ENCODE measurements at regions not wholly inside any gene's neighbourhood (a gene's known extent, or its start where the extent isn't known, plus 50 kb on each side); places are given as distances from the start of the nearest gene placed in this dataset.

DNA sequence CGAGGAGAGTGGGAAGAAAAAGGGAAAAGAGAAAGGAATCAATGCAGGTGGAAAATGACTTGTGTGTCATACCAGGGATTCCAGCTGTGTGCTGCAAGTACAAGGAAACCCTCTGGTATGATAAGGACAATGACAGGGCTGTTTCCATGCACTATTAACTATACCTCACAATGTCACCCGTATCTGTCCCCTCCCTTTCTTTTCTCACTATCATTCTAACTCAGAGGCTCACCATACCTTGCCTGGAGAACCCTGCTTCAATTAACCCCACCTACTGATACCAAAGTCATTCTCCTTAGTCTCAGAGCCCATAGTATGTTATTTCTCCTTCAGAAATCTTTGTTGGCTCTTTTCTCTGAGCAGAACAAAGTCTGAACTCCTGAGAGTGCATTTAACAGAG is 236.2 kb upstream of the NREP start:
- H3K27me3 Mint-ChIP-seq (ENCODE audit: low read depth): no peaks in the 10 kb centered on the region
- peaks cover 7% of the 10 kb centered on the region for H3K9me3 Mint-ChIP-seq
- no peak for DNase-seq (ENCODE audit: low read depth, low spot score)
- H3K4me3 Mint-ChIP-seq: no peak overlapping the region
- no peaks in the 10 kb centered on the region for H3K4me1 Mint-ChIP-seq
- H3K27ac Mint-ChIP-seq (ENCODE audit: unreplicated experiment): no peak overlapping the region
- TF ChIP-seq CTCF (conservative IDR thresholded peaks at IDR 0.05): no peak
- H3K36me3 Mint-ChIP-seq (ENCODE audit: low read depth): peaks cover 4% of the 10 kb centered on the region

DNA sequence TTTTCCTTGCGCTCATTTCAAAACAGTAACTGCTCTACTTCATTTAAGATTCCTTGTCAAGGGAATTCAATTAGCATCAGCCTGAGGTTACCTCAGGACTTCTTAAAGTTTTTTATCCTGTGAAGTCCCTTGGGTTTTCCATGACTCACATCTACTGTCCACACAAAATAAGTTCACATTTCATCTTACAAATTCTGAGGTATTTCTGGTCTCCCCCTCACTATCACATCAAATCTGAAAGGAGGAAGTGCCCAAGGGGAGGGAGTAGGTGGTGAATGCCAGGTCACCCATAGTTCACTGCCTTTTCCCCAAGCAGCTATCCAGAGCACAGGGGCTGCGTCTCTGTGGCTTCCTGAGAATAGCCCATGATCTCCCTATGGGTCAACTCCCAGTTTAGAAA is 227.1 kb upstream of the NREP start:
- H3K4me1 Mint-ChIP-seq: no peaks in the 10 kb centered on the region
- H3K9me3 Mint-ChIP-seq: peaks cover 2% of the 10 kb centered on the region
- no peak for DNase-seq (ENCODE audit: low read depth, low spot score)
- TF ChIP-seq CTCF (conservative IDR thresholded peaks at IDR 0.05): no peak
- H3K4me3 Mint-ChIP-seq: no peak overlapping the region
- H3K36me3 Mint-ChIP-seq (ENCODE audit: low read depth): peaks cover 2% of the 10 kb centered on the region
- H3K27me3 Mint-ChIP-seq (ENCODE audit: low read depth): no peaks in the 10 kb centered on the region
- H3K27ac Mint-ChIP-seq (ENCODE audit: unreplicated experiment): no peak overlapping the region

DNA sequence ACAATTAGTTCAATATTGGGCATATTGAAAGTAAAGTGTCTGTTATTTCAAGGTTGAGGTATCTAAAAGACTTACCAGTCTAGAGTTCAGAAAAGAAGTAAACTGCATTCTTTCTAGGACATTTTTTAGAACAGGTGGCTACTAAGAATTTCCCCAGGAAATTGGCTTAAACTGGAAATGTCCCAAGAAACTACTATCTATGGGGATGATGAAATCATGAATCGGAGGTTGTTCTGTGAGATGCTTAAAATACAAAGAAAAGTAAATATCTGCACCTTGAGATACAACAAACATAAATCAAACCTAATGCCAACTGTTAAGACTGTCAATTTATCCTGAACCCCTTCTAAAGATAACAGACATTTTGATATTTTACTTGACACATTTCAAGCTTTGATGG is 226.5 kb upstream of the NREP start:
- Mint-ChIP-seq H3K36me3 (ENCODE audit: low read depth) (peaks cover 2% of the 10 kb centered on the region), H3K27me3 (ENCODE audit: low read depth) (no peaks in the 10 kb centered on the region), H3K27ac (ENCODE audit: unreplicated experiment) (no peak overlapping the region), H3K9me3 (peaks cover 2% of the 10 kb centered on the region), H3K4me1 (no peaks in the 10 kb centered on the region), H3K4me3 (no peak overlapping the region)
- no peak for TF ChIP-seq CTCF (conservative IDR thresholded peaks at IDR 0.05)
- no peak for DNase-seq (ENCODE audit: low read depth, low spot score)

DNA sequence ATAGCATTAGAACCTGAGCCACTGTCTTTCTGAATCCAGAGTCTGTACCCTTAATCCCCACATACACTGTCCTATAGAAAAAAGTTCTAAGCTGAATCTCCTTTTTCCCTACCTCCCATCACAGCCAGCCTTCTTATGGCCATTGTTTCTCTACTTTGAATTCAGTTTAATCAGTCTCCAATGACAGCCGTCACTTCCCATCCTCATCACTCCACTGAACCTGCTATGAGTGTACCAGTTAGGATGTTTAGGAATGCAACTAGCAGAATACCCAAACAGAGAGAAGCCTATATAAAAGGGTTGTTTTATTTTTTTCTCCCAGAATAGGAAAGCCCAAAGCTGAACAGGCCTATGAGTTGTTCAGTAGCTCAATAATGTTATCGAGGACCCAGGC is 220.4 kb upstream of the NREP start:
- TF ChIP-seq CTCF (conservative IDR thresholded peaks at IDR 0.05): no peak
- no peaks in the 10 kb centered on the region for H3K4me1 Mint-ChIP-seq
- no peak overlapping the region for H3K27ac Mint-ChIP-seq (ENCODE audit: unreplicated experiment)
- no peaks in the 10 kb centered on the region for H3K27me3 Mint-ChIP-seq (ENCODE audit: low read depth)
- no peaks in the 10 kb centered on the region for H3K9me3 Mint-ChIP-seq
- no peak for DNase-seq (ENCODE audit: low read depth, low spot score)
- H3K4me3 Mint-ChIP-seq: no peak overlapping the region
- no peaks in the 10 kb centered on the region for H3K36me3 Mint-ChIP-seq (ENCODE audit: low read depth)

DNA sequence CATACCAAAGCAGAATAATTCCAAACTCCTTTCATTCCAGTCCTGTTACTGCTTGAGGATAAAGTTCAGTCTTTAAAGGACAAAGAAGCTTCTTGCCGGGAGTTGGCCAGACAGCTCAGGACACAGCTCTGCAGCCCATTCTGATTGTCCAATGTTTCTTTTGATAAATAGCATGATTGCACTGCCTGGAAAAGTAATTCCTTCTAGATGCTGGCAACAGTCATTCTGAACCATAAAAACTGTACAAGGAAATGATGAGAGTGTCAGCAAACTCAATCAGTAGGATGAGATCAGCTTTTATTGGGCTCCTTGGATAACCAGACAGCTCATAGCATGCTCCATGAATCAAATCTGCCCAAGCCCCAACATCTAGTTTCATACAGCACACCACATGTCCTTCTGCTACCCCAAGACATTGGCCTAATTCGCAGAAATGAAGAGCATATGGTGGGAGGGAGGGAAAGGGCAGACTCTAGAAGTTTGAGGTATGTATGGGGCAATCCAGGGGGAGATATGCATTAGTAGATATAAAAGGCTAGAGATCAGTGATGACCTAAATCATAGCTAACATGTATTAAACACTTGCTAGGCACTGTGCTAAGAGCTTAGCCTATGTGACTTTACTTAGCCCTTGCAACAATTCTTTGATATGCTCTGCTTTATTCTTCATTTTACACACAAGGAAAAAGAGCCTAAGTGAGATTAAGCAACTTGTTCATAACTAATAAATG is 219.9 kb upstream of the NREP start:
- H3K36me3 Mint-ChIP-seq (ENCODE audit: low read depth): no peaks in the 10 kb centered on the region
- H3K4me1 Mint-ChIP-seq: no peaks in the 10 kb centered on the region
- no peak overlapping the region for H3K27ac Mint-ChIP-seq (ENCODE audit: unreplicated experiment)
- no peak for DNase-seq (ENCODE audit: low read depth, low spot score)
- H3K4me3 Mint-ChIP-seq: no peak overlapping the region
- no peaks in the 10 kb centered on the region for H3K9me3 Mint-ChIP-seq
- H3K27me3 Mint-ChIP-seq (ENCODE audit: low read depth): no peaks in the 10 kb centered on the region
- TF ChIP-seq CTCF (conservative IDR thresholded peaks at IDR 0.05): no peak
